Neuronal stem cell (in vitro differentiated cells): ENCODE measurements at regions not wholly inside any gene's neighbourhood (a gene's known extent, or its start where the extent isn't known, plus 50 kb on each side); places are given as distances from the start of the nearest gene placed in this dataset.

Source experiments
- DNase-seq: peaks from one replicate; pipeline ENCODE4 v3.0.0-alpha.2; 2013; ENCODE audit warnings: low spot score
- H2AFZ ChIP-seq: one replicate; pipeline ENCODE4 v1.6.1; 2013; ENCODE audit warnings: mild to moderate bottlenecking, low read length, inconsistent platforms
- H2AK5ac ChIP-seq: 2 replicates; pipeline ENCODE4 v1.6.1; 2013; ENCODE audit warnings: low read depth, mild to moderate bottlenecking, inconsistent platforms, low read length, moderate library complexity, mixed read lengths
- H2BK120ac ChIP-seq: 2 replicates; pipeline ENCODE4 v1.6.1; 2013; ENCODE audit warnings: low read depth, mild to moderate bottlenecking, inconsistent platforms, low read length, moderate library complexity, mixed read lengths
- H2BK12ac ChIP-seq: one replicate; pipeline ENCODE4 v1.6.1; 2013; ENCODE audit warnings: low read length, inconsistent platforms
- H2BK15ac ChIP-seq: 2 replicates; pipeline ENCODE4 v1.6.1; 2013; ENCODE audit warnings: mild to moderate bottlenecking, low read length, inconsistent platforms, mixed read lengths
- H2BK5ac ChIP-seq: one replicate; pipeline ENCODE4 v1.6.1; 2013; ENCODE audit warnings: inconsistent platforms, mild to moderate bottlenecking, low read length, moderate library complexity
- H3K14ac ChIP-seq: one replicate; pipeline ENCODE4 v1.6.1; 2013; ENCODE audit warnings: low read length, inconsistent platforms
- H3K18ac ChIP-seq: 2 replicates; pipeline ENCODE4 v1.6.1; 2013; ENCODE audit warnings: low read length, inconsistent platforms
- H3K23ac ChIP-seq: 2 replicates; pipeline ENCODE4 v1.6.1; 2013; ENCODE audit warnings: low read depth, mild to moderate bottlenecking, mixed read lengths, low read length, inconsistent platforms; ENCODE audit not compliant: poor library complexity
- H3K27ac ChIP-seq: replicated peaks from 3 replicates; pipeline ENCODE4 v1.5.1; 2013; ENCODE audit warnings: low read length, inconsistent platforms
- H3K27me3 ChIP-seq, 3 experiments: 2 replicates each; pipeline ENCODE4 v1.6.1; 2013; ENCODE audit warnings: low read length in 3 of 3, mild to moderate bottlenecking in 2 of 3, inconsistent platforms in 1 of 3, low read depth in 1 of 3, mixed read lengths in 1 of 3, moderate library complexity in 1 of 3; ENCODE audit not compliant: control insufficient read depth in 3 of 3, insufficient read depth in 3 of 3
- H3K36me3 ChIP-seq, 2 donors: replicated peaks in 1 of 2; 2 replicates each; pipeline ENCODE4 v1.6.1; 2013; ENCODE audit warnings: low read length in 2 of 2; ENCODE audit not compliant: control insufficient read depth in 2 of 2, insufficient read depth in 2 of 2
- H3K4ac ChIP-seq: 2 replicates; pipeline ENCODE4 v1.6.1; 2013; ENCODE audit warnings: inconsistent platforms, mild to moderate bottlenecking, low read length, moderate library complexity
- H3K4me1 ChIP-seq, 2 donors: 1 replicate in 1 of 2; 2 replicates in 1 of 2; pipeline ENCODE4 v1.6.1; 2013; ENCODE audit warnings: low read length in 2 of 2, low read depth in 1 of 2; ENCODE audit not compliant: control insufficient read depth in 2 of 2, insufficient read depth in 1 of 2
- H3K4me2 ChIP-seq: one replicate; pipeline ENCODE4 v1.6.1; 2013; ENCODE audit warnings: mild to moderate bottlenecking, low read length, inconsistent platforms; ENCODE audit not compliant: insufficient read depth, poor library complexity, severe bottlenecking
- H3K4me3 ChIP-seq, 2 donors: 2 replicates each; pipeline ENCODE4 v1.5.1; 2013; ENCODE audit warnings: low read length in 2 of 2, mild to moderate bottlenecking in 2 of 2, inconsistent platforms in 1 of 2, moderate library complexity in 1 of 2
- H3K79me1 ChIP-seq: one replicate; pipeline ENCODE4 v1.6.1; 2013; ENCODE audit warnings: low read depth, mild to moderate bottlenecking, inconsistent platforms, low read length, moderate library complexity
- H3K9ac ChIP-seq: one replicate; pipeline ENCODE4 v1.6.1; 2013; ENCODE audit warnings: mild to moderate bottlenecking, low read depth, low read length, inconsistent platforms; ENCODE audit not compliant: poor library complexity
- H3K9me3 ChIP-seq, 2 donors: replicated peaks in 1 of 2; 2 replicates each; pipeline versions ENCODE3 to v1.6.1; 2013; ENCODE audit warnings: low read length in 2 of 2, mild to moderate bottlenecking in 2 of 2, inconsistent platforms in 1 of 2, low read depth in 1 of 2, mixed read lengths in 1 of 2, moderate library complexity in 1 of 2; ENCODE audit not compliant: control insufficient read depth in 2 of 2, insufficient read depth in 1 of 2
- H4K8ac ChIP-seq: one replicate; pipeline ENCODE4 v1.6.1; 2013; ENCODE audit warnings: low read depth, mild to moderate bottlenecking, inconsistent platforms, low read length, moderate library complexity
- H4K91ac ChIP-seq: one replicate; pipeline ENCODE4 v1.6.1; 2013; ENCODE audit warnings: low read length, low read depth, mild to moderate bottlenecking, inconsistent platforms; ENCODE audit not compliant: poor library complexity
- WGBS, 2 donors: extraction: QIAGEN DNeasy Blood & Tissue Kit; methylation state at CpG; one replicate each; pipeline ENCODE4 v1.1.7; 2013; ENCODE audit warnings: missing lambda C conversion rate in 2 of 2, mixed read lengths in 1 of 2; ENCODE audit not compliant: insufficient read length in 2 of 2, insufficient replicate concordance in 1 of 2; ENCODE audit errors: extremely low coverage in 2 of 2; 5-methylcytosine and 5-hydroxymethylcytosine counted together

DNA sequence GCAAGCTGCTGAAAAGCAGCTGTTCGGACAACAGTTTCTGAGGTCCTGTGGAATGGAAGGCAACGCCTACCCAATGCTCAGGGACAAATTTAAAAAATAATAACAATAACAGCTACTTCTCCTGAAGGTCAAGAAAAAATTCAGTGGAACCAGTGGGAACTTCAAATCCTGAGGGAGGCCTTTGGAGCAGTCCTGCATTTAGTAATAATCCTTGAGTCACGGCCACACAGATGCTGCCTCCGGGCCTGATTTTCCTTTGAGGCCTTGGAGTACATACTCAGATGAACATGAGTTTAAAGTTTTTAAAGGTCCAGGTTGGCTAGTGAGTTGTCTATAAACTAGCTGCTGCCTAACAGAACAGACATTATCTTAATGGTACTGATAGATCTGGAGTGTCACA is 268.0 kb downstream of the MSRB3 start:
- Histone ChIP-seq H3K9me3 (no peaks in the 10 kb centered on the region), H4K8ac (no peak overlapping the region), H3K4me3 (no peak overlapping the region), H3K14ac (no peak overlapping the region), H3K36me3 (no peaks in the 10 kb centered on the region), H2BK12ac (no peak overlapping the region), H3K4me2 (no peak overlapping the region), H2BK120ac (no peak overlapping the region), H3K79me1 (no peaks in the 10 kb centered on the region), H2AFZ (no peak overlapping the region), H3K27ac (no peak overlapping the region), H3K23ac (no peak overlapping the region), H3K9ac (no peak overlapping the region), H3K4ac (no peak overlapping the region), H3K18ac (no peak overlapping the region), H3K27me3 (no peaks in the 10 kb centered on the region), H2BK5ac (no peak overlapping the region), H4K91ac (no peak overlapping the region), H2BK15ac (no peak overlapping the region), H2AK5ac (no peak overlapping the region), H3K4me1 (no peaks in the 10 kb centered on the region)
- DNase-seq = no peak
- WGBS, 2 donors = no CpG with 5 or more reads among the region's 4 CpGs

DNA sequence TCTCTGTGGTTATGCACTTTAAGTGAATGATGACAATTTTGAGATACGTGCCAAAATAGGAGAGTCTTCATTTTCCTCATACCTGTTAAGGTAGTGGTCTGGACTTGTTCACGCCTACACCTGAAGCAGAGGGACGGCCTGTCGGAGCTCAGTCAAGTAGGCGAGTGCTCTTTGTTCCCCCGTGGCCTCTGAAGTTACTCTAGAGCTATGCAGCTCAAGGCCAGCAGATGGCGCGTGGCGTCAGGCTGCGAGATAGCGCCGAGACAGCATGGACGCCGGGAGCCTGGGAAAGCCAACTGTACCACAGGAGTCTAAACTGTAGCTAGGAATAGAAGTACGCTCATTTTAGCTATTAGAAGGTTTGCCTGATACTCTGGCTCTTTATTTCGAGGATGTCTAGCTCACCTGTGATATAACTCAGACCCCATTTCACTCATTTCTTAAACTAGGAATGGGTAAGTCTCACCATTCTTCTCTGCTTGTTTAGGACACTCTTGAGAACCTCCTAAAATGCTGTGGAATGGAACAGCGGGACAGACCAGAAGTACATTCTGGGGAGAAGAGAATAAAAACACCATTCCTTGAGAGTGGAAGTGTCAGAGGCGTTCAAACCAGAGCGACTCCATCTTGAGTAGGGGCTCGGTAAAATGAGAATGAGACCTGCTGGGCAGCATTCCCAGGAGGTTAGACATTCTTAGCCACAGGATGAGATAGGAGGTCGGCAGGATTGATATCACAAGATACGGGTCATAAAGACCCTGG is 267.4 kb upstream of the HMGA2 start:
- Histone ChIP-seq H4K8ac (no peak overlapping the region), H2BK12ac (no peak overlapping the region), H3K27ac (no peak overlapping the region), H3K4me1 (no peaks in the 10 kb centered on the region), H2BK120ac (no peak overlapping the region), H2BK5ac (no peak overlapping the region), H3K23ac (no peak overlapping the region), H2AK5ac (no peak overlapping the region), H3K4ac (no peak overlapping the region), H3K9me3 (peaks cover 0 to 12% of the 10 kb centered on the region in 2 donors), H3K27me3 (no peaks in the 10 kb centered on the region), H3K36me3 (no peaks in the 10 kb centered on the region), H3K4me2 (no peak overlapping the region), H2AFZ (peak overlapping the region; percentile 85), H4K91ac (no peak overlapping the region), H3K9ac (no peak overlapping the region), H3K18ac (no peak overlapping the region), H3K4me3 (no peak overlapping the region), H2BK15ac (no peak overlapping the region), H3K14ac (no peak overlapping the region), H3K79me1 (no peaks in the 10 kb centered on the region)
- no CpG with 5 or more reads among the region's 22 CpGs for WGBS, 2 donors
- DNase-seq = peak; percentile 62

DNA sequence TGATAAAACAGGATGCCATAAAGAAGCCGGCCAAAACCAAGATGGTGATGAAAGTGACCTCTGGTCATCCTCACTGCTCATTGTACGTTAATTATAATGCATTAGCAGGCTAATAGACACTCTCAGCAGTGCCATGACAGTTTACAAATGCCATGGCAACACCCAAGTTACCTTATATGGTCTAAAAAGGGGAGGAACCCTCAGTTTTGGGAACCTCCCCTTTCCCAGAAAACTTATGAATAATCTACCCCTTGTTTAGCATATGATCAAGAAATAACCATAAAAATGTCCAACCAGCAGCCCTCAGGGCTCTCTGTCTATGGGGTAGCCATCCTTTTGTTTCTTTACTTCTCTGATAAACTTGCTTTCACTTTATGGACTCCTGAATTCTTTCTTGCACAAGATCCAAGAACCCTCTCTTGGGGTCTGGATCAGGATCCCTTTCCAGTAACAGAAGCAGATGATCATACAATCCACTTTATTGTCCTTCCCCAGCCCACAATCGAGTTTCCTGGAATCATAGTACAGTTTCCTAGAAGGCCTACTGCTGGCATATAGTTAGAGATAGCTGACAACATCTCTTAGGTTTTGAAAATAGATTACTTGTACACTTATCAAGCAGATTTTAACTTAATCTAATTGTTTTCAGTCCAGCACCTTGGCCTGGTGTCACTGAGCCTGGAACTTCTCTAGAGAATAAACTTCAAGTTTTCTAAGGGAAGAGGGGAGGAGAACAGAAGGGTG is 266.7 kb upstream of the HMGA2 start:
- Histone ChIP-seq H3K4me3 (no peak overlapping the region), H2AFZ (peak overlapping the region; percentile 85), H3K18ac (no peak overlapping the region), H4K8ac (no peak overlapping the region), H4K91ac (no peak overlapping the region), H3K4me1 (no peaks in the 10 kb centered on the region), H3K9ac (no peak overlapping the region), H3K36me3 (no peaks in the 10 kb centered on the region), H3K14ac (no peak overlapping the region), H2AK5ac (no peak overlapping the region), H3K27ac (no peak overlapping the region), H3K4me2 (no peak overlapping the region), H2BK5ac (no peak overlapping the region), H3K79me1 (no peaks in the 10 kb centered on the region), H3K9me3 (peaks cover 0 to 12% of the 10 kb centered on the region in 2 donors), H3K23ac (no peak overlapping the region), H3K4ac (no peak overlapping the region), H2BK12ac (no peak overlapping the region), H3K27me3 (no peaks in the 10 kb centered on the region), H2BK15ac (no peak overlapping the region), H2BK120ac (no peak overlapping the region)
- WGBS, 2 donors = no CpG with 5 or more reads among the region's 3 CpGs
- no peak for DNase-seq

DNA sequence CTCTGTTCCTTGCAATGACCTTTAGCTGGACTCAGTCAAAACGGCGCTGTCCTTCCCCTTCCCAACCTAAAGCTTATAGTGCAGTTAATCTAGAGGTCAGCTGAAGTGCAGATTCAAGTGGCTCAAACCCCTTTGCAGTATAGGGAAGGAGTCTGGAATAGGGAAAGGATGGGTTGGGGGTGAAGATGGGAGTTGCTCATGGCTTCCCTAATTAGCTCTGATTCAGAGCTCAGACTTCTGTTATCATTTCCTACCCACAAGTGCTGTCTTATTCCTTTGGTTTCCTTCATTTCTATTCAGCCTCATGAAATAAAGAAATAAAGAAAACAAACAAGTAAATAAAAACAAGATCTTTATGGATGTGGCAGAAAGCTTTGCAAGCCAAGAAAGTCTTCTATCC is 264.0 kb upstream of the HMGA2 start:
- DNase-seq = no peak
- WGBS, 2 donors = no CpG with 5 or more reads among the region's 2 CpGs
- no peak overlapping the region for H3K18ac ChIP-seq
- H3K9me3 ChIP-seq = peaks cover 0 to 12% of the 10 kb centered on the region in 2 donors
- no peak overlapping the region for H3K23ac ChIP-seq
- no peak overlapping the region for H2BK5ac ChIP-seq
- no peak overlapping the region for H2BK120ac ChIP-seq
- no peak overlapping the region for H2AFZ ChIP-seq
- H3K4me1 ChIP-seq = peaks cover 0 to 2% of the 10 kb centered on the region in 2 donors
- no peak overlapping the region for H3K27ac ChIP-seq
- no peak overlapping the region for H3K14ac ChIP-seq
- no peaks in the 10 kb centered on the region for H3K27me3 ChIP-seq
- no peak overlapping the region for H4K8ac ChIP-seq
- H3K9ac ChIP-seq = no peak overlapping the region
- H3K4ac ChIP-seq = no peak overlapping the region
- no peak overlapping the region for H3K4me3 ChIP-seq
- no peak overlapping the region for H2AK5ac ChIP-seq
- no peaks in the 10 kb centered on the region for H3K79me1 ChIP-seq
- H3K4me2 ChIP-seq = no peak overlapping the region
- H4K91ac ChIP-seq = no peak overlapping the region
- no peak overlapping the region for H2BK12ac ChIP-seq
- H3K36me3 ChIP-seq = no peaks in the 10 kb centered on the region
- H2BK15ac ChIP-seq = no peak overlapping the region
